Epithelial cell of proximal tubule (primary cell): ENCODE measurements at regions not wholly inside any gene's neighbourhood (a gene's known extent, or its start where the extent isn't known, plus 50 kb on each side); places are given as distances from the start of the nearest gene placed in this dataset.
"Not testable (repeated sequence)": the region's sequence is repeated elsewhere in the genome, so short reads cannot be mapped to it uniquely, and the experiment has no call there.

Experiments
- DNase-seq: peaks from one replicate; pipeline ENCODE4 v3.0.0-alpha.2; 2011; ENCODE audit warnings: low read depth
- H3K4me3 ChIP-seq: 2 replicates; pipeline ENCODE4 v1.5.1; 2011; ENCODE audit warnings: low read depth, mild to moderate bottlenecking, low read length
- CTCF ChIP-seq: conservative IDR thresholded peaks from 2 replicates; pipeline ENCODE4 v1.5.1; 2012; ENCODE audit warnings: low read depth, mild to moderate bottlenecking, low read length

DNA sequence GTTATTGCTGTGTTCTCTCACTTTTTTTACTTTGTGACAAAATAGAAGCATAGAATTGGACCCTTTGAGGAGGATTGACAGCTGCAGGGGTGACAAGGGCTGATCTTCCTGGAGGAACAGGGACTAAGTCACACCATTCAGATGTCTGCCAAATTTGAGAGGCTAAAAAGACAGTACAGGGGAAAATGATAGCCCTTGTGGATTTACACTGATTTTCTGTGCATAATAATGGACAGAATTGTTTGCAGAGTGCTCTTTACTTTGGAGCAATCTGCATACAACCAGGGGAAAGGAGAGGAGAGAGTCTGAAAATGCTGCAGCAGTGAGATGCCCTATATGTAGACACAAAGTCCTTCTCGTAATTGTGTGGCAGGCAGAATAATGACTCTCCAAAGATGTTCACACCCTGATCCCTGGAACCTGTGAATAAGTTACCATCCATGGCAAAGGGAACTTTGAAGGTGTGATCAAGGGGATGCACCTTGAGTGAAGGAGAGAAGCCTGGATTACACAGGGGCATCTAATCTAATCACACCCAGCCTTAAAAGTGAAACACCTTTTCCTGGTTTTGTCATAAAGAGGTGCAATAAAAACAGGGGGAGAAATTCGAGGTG, 221.4 kb upstream of the CPHXL start:
- TF ChIP-seq CTCF = no peak
- DNase-seq = no peak
- H3K4me3 ChIP-seq = no peak overlapping the region

GRCh38 chr16:75948441-75948840, 222.2 kb upstream of the CPHXL start:
- no peak for DNase-seq
- no peak for TF ChIP-seq CTCF
- no peak overlapping the region for H3K4me3 ChIP-seq

DNA sequence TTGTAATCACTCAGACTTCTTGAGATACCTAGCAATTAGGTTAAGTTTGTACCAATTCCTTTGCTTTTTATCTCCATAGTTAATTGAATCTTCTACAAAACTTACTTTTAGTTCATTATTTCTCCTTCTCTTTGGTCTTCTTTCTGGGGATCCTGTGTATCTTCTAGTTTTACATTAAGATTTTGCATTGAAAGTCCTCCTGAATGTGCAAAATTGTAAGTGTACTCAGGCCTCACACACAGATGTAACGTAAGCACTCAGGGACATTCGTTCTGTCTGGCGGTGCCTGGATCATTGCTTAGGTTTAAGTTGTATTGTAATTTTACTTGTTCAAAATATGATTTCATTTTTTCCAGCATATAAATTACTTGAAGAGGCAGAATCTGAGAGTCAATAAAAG, 222.6 kb upstream of the CPHXL start:
- H3K4me3 ChIP-seq = no peak overlapping the region
- no peak for DNase-seq
- TF ChIP-seq CTCF = no peak

- no peak overlapping the region for H3K4me3 ChIP-seq
- TF ChIP-seq CTCF = no peak
- no peak for DNase-seq
Observed at GRCh38 chr16:75952124-75952523, 225.8 kb upstream of the CPHXL start.

- DNase-seq = no peak
- no peak overlapping the region for H3K4me3 ChIP-seq
- no peak for TF ChIP-seq CTCF
Observed at GRCh38 chr16:75957870-75958269, 231.6 kb upstream of the CPHXL start.

DNA sequence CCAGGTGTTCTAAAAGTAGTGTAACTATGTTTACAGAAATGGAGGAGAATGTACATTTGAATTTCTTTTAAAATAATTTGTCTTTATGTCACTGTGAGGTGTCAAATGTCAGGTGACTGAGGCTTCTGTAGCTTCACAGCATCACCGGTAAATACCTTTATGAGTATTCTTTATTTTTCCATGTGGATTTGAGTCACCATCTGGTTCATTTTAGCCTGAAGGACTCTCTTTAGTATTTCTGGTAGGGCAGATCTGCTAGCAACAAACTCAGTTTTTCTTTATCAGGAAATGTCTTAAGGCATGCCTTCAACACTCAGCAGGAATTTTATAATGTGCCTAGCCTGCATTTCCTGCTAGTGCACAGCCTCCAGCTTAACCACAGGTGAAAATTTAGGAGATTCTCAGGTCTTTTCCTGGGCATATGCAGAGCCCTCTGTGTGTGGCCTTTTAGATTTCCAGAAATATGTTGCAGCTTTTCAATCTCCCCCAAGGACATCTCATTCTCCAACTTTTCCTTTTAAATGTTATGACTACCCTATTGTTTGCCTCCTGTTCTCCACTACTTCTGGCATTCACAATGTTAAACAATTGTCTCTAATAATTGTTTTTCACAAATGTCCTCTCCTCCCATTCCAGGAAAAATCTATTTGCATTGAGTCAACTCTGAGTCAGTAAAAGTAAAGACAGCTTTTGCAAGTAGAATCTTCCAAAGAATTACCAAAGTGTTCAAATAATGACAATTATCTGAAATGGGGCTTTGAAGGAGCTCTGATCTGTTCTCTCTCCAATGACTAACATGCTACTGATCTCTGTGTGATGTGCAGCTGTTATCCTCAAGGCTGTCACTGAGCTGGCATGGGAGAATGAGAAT, 239.4 kb upstream of the CPHXL start:
- no peak overlapping the region for H3K4me3 ChIP-seq
- DNase-seq = no peak
- no peak for TF ChIP-seq CTCF

- DNase-seq, H3K4me3 ChIP-seq: not testable (repeated sequence)
Observed at GRCh38 chr16:75969120-75969519, 242.8 kb upstream of the CPHXL start.
